ENCODE measurements at regions not wholly inside any gene's neighbourhood (a gene's known extent, or its start where the extent isn't known, plus 50 kb on each side); places are given as distances from the start of the nearest gene placed in this dataset.
A peak's percentile ranks its signal among the peaks of the same experiment; 100 is the strongest.

GRCh38 chr22:49233507-49234100 lies 594.1 kb downstream of the BRD1 start:
- intact Hi-C loops (cut with DNase I; ENCODE audit: low total_unique reads), result no loop called here
- peaks cover 0 to 54% (median 0%) of the 10 kb centered on the region in 7 donors for H3K27me3 ChIP-seq (replicated peaks in 1 of 7)
- TF ChIP-seq POLR2AphosphoS5 (IDR thresholded peaks at IDR 0.05), result no peak
- no peak for TF ChIP-seq POLR2A (IDR thresholded peaks at IDR 0.05)
- no peak for TF ChIP-seq CTCF (IDR thresholded peaks at IDR 0.05 in 8 of 11, conservative IDR thresholded peaks at IDR 0.05 in 3 of 11)
- H3K36me3 ChIP-seq, result no peaks in the 10 kb centered on the region
- no peaks in the 10 kb centered on the region for H3K4me1 ChIP-seq
- H3K27ac ChIP-seq, result no peak overlapping the region
- H3K4me3 ChIP-seq, result no peak overlapping the region
- no peaks in the 10 kb centered on the region for H3K9me3 ChIP-seq
- WGBS, 5 donors, result 71 to 83% (median 76%) methylated on average over 16 of the region's 16 CpGs
- DNase-seq, result no peak

DNA sequence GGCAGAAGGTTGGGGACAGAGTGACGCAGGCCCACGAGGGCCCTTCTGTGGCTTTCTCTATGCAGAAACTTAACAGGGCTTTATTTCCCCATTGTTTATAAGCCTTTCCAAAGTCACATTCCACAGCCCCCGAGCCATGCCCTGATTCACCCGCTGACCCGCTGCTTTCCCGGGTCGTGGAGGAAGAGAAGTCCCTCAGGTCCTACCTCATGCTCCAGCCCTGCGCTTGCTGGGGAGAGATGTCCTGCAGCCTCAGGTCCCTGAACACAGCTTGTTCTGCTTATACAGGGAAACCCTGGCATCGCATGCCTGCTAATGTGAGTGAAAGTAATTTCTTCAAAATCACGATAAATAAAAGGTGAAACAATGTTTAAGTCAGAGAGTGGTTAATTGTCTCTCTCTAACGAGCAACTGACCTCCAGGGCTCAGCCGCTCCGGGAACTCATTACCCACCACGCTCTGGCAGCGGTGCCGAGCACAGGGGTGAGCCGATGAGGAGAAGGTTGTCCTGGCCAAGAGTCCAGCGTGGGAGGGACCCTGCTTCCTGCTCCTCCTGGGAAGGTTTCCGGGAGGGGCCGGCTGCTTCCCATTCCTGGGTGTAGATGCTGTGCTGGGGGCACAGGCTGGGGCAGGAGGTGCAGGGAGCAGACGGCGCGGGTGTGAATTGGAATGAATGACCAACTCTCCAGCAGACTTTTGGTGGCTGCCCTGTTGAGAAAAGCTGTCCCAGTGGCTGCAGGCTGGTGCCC lies 595.2 kb downstream of the BRD1 start:
- no peak for TF ChIP-seq CTCF (IDR thresholded peaks at IDR 0.05 in 8 of 11, conservative IDR thresholded peaks at IDR 0.05 in 3 of 11)
- TF ChIP-seq POLR2A (IDR thresholded peaks at IDR 0.05), result no peak
- TF ChIP-seq POLR2AphosphoS5 (IDR thresholded peaks at IDR 0.05), result no peak
- H3K9me3 ChIP-seq, result no peaks in the 10 kb centered on the region
- WGBS, 5 donors, result 64 to 74% (median 73%) methylated on average over 22 to 23 of the region's 23 CpGs
- DNase-seq, result peak; percentile 55
- no peaks in the 10 kb centered on the region for H3K4me1 ChIP-seq
- peaks cover 0 to 48% (median 0%) of the 10 kb centered on the region in 7 donors for H3K27me3 ChIP-seq (replicated peaks in 1 of 7)
- no peaks in the 10 kb centered on the region for H3K36me3 ChIP-seq
- intact Hi-C loops (cut with DNase I; ENCODE audit: low total_unique reads), result no loop called here
- H3K27ac ChIP-seq, result no peak overlapping the region
- H3K4me3 ChIP-seq, result no peak overlapping the region

GRCh38 chr22:49230194-49230577 lies 597.5 kb downstream of the BRD1 start:
- Histone ChIP-seq H3K36me3 (no peaks in the 10 kb centered on the region), H3K4me3 (no peak overlapping the region), H3K9me3 (peaks cover 0 to 5% (median 0%) of the 10 kb centered on the region in 8 donors), H3K4me1 (no peaks in the 10 kb centered on the region), H3K27ac (no peak overlapping the region), H3K27me3 (replicated peaks in 1 of 7) (peaks cover 0 to 28% (median 0%) of the 10 kb centered on the region in 7 donors)
- TF ChIP-seq CTCF (IDR thresholded peaks at IDR 0.05 in 8 of 11, conservative IDR thresholded peaks at IDR 0.05 in 3 of 11), result no peak
- TF ChIP-seq POLR2AphosphoS5 (IDR thresholded peaks at IDR 0.05), result no peak
- TF ChIP-seq POLR2A (IDR thresholded peaks at IDR 0.05), result no peak
- 28 to 42% (median 39%) methylated on average over 2 to 3 of the region's 3 CpGs for whole genome bisulfite sequencing, 5 donors
- intact Hi-C loops (cut with DNase I; ENCODE audit: low total_unique reads), result no loop called here
- DNase-seq, result peak; percentile 45

DNA sequence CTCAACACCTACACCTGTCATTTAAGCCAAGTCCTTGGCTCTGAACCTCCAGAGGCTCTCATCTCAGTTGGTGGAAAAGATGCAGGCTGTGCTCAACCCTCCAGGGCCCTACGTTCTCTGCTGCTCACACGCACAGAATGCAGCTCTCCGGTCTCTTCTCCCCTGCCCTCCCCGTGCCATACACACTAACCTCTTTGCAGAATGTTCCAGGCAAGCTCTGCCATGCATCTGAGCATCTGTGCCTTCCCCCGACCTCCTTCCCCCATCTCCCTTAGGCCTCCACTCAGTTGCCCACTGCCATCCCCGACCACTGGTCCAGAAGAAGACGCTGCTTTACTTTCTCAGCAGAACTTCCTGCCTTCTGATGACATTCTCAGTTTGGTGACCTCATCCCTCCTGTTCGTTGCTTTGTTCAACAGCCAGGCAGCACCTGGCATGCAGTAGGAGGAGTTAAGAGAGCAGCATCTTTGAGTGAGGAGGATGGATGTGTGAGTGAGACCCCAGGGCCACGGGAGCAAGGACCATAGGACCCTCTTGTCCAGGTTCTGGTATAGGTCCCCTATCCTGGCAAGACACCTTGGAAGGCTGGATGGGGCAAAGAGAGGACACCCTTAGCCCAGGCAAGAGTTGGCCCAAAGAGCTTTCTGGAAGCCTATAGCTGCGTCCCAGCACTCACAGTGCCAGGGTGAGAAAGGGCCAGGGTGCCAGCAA lies 598.0 kb downstream of the BRD1 start:
- WGBS, 5 donors, result 59 to 68% (median 66%) methylated on average over 9 to 10 of the region's 10 CpGs
- no peaks in the 10 kb centered on the region for H3K36me3 ChIP-seq
- intact Hi-C loops (cut with DNase I; ENCODE audit: low total_unique reads), result no loop called here
- H3K27ac ChIP-seq, result no peak overlapping the region
- no peaks in the 10 kb centered on the region for H3K4me1 ChIP-seq
- no peak overlapping the region for H3K4me3 ChIP-seq
- no peak for DNase-seq
- H3K27me3 ChIP-seq (replicated peaks in 1 of 7), result peaks cover 0 to 27% (median 0%) of the 10 kb centered on the region in 7 donors
- H3K9me3 ChIP-seq, result peaks cover 0 to 5% (median 0%) of the 10 kb centered on the region in 8 donors
- TF ChIP-seq CTCF (IDR thresholded peaks at IDR 0.05 in 8 of 11, conservative IDR thresholded peaks at IDR 0.05 in 3 of 11), result no peak
- TF ChIP-seq POLR2A (IDR thresholded peaks at IDR 0.05), result no peak
- TF ChIP-seq POLR2AphosphoS5 (IDR thresholded peaks at IDR 0.05), result no peak

All from spleen (tissue), 11 donors.